Activated T-cell treated with anti-CD3 and anti-CD28 coated beads, Interleukin-2, amount 50 U/mL, for 4 hours (primary cell): ENCODE measurements at regions not wholly inside any gene's neighbourhood (a gene's known extent, or its start where the extent isn't known, plus 50 kb on each side); places are given as distances from the start of the nearest gene placed in this dataset.

Experiments
- ATAC-seq, 2 donors: fragments of 200-7000 bp; cut with Tn5 transposase; one replicate each; pipeline ENCODE4 v1.10.0; 2021
- DNase-seq: peaks from one replicate; pipeline ENCODE4 v3.0.0-alpha.2; 2020
- H3K27me3 Mint-ChIP-seq: one replicate; pipeline ENCODE4 v1.8.0; 2021; ENCODE audit warnings: low read depth, mixed read lengths
- H3K36me3 Mint-ChIP-seq: one replicate; pipeline ENCODE4 v1.8.0; 2022; ENCODE audit warnings: mixed read lengths; ENCODE audit not compliant: insufficient read depth
- H3K4me1 Mint-ChIP-seq: one replicate; pipeline ENCODE4 v1.8.0; 2021; ENCODE audit warnings: low read depth, mixed read lengths
- H3K4me3 Mint-ChIP-seq: one replicate; pipeline ENCODE4 v1.8.0; 2021; ENCODE audit warnings: mild to moderate bottlenecking, moderate library complexity, mixed read lengths
- H3K9me3 Mint-ChIP-seq: one replicate; pipeline ENCODE4 v1.8.0; 2021; ENCODE audit warnings: mixed read lengths

DNA sequence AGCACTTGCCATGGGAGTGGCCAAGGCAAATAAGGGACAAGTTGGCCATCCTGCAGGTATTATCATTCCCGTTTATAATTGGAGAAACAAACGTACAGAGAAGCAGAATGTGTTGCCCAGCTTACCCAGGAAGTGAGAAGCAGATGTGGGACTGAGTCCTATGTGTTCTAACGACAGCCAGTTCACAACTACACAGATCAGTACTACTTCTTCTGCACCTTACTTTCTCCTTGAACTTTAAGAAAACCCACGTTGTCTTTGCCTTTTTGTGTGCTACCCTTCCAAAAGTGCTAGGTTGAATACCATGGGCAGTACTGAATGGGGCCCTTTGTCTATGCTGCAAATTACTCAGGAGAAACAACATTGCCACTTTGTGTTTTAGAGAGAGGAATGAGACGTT is 62.8 kb upstream of the BLID start:
- no peak for ATAC-seq
- Mint-ChIP-seq H3K4me1 (no peaks in the 10 kb centered on the region), H3K9me3 (no peaks in the 10 kb centered on the region), H3K4me3 (no peak overlapping the region), H3K27me3 (no peaks in the 10 kb centered on the region), H3K36me3 (no peaks in the 10 kb centered on the region)
- no peak for DNase-seq

DNA sequence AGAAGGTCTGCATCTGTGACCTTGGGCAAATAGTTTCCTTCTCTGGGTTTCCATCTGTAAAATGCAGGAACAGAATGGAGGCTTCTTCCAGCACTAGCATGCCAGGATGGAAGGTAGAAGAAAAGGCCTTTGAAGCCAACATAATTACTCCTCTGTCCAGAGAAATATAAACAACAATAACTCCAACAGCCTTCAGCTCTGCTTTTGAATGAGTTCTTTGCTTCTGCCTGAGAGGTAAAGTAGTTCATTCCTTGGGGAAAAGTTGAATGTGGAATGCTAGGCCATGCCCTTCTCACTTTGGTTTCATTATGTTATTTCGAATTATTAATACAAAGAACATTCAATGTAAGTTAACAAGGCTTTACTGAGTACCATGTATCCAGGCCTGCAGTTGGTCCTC is 61.2 kb upstream of the BLID start:
- no peaks in the 10 kb centered on the region for H3K27me3 Mint-ChIP-seq
- DNase-seq: no peak
- no peak for ATAC-seq
- H3K4me1 Mint-ChIP-seq: no peaks in the 10 kb centered on the region
- no peaks in the 10 kb centered on the region for H3K9me3 Mint-ChIP-seq
- H3K36me3 Mint-ChIP-seq: no peaks in the 10 kb centered on the region
- H3K4me3 Mint-ChIP-seq: no peak overlapping the region

DNA sequence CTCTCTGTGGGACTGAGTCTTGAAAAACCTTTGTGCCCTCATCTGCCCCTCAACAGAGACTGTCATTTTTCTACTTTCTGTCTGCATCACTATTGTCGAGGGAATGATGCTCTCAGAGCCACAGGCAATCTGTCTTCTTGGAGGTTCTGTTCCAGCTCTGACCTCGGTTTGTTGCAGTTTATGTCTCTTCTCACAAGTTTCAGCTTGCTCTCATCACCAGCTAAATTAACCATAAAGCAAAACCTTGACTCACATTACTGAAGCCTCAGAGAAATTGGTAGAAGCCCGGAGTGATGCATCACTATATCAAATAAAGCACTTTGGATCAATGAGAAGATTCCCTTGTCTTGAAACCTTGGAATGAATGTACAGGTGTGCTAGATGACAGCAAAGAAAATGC is 60.6 kb upstream of the BLID start:
- ATAC-seq: no peak
- no peaks in the 10 kb centered on the region for H3K27me3 Mint-ChIP-seq
- no peaks in the 10 kb centered on the region for H3K4me1 Mint-ChIP-seq
- H3K4me3 Mint-ChIP-seq: no peak overlapping the region
- no peaks in the 10 kb centered on the region for H3K9me3 Mint-ChIP-seq
- no peaks in the 10 kb centered on the region for H3K36me3 Mint-ChIP-seq
- no peak for DNase-seq

DNA sequence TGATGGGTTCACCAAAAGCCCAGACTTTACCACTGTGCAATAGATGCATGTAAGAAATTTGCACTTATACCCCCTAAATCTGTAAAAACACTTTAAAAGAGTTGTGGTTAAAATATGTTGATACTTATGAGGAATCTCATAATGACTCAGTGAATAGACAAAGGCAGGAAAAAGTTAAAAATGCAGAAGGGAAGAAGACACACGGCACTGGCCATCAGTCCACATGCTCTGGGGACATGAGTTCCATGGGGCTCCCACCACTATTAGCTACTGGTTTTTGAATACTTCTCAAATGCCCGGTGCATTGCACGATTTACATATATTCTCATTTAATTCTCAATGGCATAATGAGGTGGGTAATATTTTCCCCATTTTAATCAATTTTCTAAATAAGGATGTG is 59.3 kb upstream of the BLID start:
- no peaks in the 10 kb centered on the region for H3K36me3 Mint-ChIP-seq
- no peaks in the 10 kb centered on the region for H3K4me1 Mint-ChIP-seq
- ATAC-seq: no peak
- peaks cover 2% of the 10 kb centered on the region for H3K27me3 Mint-ChIP-seq
- no peaks in the 10 kb centered on the region for H3K9me3 Mint-ChIP-seq
- no peak for DNase-seq
- H3K4me3 Mint-ChIP-seq: no peak overlapping the region

DNA sequence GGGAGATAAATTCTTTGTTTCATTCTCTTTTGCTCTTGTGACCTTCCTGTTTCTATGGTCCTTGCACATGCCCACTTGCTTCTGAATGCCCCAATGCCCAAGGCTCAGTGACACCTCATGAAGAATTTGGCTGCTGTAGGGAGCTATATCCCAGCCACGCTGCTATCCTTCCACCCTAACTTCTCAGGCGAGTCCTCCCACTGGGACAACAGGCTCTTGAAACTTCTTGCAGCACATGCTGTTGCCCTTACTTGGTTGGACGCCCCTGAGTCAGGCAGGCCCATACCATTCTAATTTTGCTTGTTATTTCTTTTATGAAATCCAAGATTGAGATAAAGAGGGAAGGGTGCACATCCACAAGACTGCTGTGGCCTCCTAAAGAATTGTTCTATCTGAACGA is 57.6 kb upstream of the BLID start:
- no peak for DNase-seq
- peaks cover 2% of the 10 kb centered on the region for H3K27me3 Mint-ChIP-seq
- no peaks in the 10 kb centered on the region for H3K36me3 Mint-ChIP-seq
- no peaks in the 10 kb centered on the region for H3K9me3 Mint-ChIP-seq
- H3K4me1 Mint-ChIP-seq: no peaks in the 10 kb centered on the region
- no peak overlapping the region for H3K4me3 Mint-ChIP-seq
- ATAC-seq: no peak

DNA sequence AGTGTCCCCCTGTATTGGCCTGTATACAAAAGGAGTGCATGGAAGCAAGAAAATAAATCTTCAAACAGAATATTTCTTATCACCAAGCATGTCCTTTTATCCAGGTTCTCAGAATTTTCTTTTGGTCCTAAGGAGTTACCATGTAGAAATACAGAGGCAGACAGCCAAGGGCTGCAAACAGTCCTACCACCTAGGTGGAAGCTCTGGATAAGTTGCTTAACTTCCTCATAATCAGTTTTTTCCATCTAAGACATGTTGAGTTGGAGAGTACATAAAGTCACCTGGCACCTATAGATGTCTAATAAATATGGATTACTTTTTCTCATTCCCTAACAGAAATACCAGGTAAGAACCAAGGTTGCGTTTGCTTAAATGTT is 57.0 kb upstream of the BLID start:
- Mint-ChIP-seq H3K4me3 (no peak overlapping the region), H3K27me3 (peaks cover 2% of the 10 kb centered on the region), H3K9me3 (no peaks in the 10 kb centered on the region), H3K4me1 (no peaks in the 10 kb centered on the region), H3K36me3 (no peaks in the 10 kb centered on the region)
- DNase-seq (no peak), ATAC-seq (no peak)

DNA sequence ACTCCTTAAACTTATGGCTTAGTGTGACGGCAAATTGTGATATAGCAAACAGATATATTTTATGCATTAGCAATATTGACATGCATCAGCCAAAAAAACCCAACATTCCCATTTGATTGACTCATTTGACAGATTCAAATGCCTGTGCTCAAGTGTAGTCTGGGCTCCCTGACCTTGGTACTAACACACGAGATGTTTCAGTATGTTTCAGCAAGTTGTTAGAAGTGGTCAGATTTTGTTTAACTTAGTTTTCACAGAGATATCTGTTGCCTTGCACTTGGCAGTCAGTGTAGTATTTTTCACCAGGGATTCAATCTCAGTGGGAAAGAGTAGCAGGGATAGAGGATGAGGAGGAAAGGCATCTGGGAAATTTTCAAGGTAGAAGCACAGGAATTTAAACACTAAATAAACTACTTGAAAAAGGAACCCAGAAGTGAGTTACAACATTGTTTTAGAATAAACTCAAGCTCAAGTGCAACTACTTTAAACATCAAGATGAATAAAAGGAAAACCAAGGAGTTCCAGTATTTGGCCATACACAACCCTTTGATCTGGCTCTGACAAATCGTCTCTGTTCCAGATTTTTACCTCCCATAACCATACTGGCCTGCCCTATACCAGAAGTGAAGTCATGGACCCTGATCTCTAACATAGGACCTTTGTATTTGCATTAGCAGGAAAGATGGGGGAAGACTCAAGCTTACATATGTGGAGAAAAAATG is 56.5 kb upstream of the BLID start:
- no peaks in the 10 kb centered on the region for H3K4me1 Mint-ChIP-seq
- H3K36me3 Mint-ChIP-seq: no peaks in the 10 kb centered on the region
- H3K4me3 Mint-ChIP-seq: no peak overlapping the region
- DNase-seq (no peak), ATAC-seq (no peak)
- no peaks in the 10 kb centered on the region for H3K9me3 Mint-ChIP-seq
- H3K27me3 Mint-ChIP-seq: peaks cover 2% of the 10 kb centered on the region

DNA sequence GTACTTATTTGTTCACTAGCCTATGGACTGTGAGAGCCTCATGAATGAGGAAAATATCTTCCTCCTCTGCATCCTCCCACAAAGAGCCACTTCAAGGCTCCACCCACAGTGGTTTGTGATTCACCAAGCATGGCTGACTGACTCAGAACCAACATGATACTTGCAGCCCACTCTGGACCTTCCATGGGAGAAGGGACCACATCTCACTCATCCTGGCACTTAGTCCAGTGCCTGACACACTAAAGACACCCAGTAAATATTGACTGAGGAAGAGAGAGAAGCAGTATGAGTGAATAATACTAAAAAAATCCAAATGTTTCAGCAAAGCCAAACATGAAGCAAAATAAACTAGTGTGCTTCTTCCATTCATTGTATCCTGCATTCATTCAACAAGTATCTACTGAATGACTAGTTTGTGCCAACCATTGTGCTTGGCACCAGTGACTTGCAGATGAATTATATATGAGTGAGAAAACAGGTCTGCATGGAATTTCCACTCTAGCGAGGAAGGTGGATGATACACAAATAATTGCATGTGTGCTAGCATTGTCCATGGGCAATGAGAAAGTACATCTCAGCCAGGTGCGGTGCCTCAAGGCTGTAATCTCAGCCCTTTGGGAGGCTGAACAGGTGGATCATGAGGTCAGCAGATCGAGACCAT is 54.9 kb upstream of the BLID start:
- Mint-ChIP-seq H3K4me3 (no peak overlapping the region), H3K9me3 (no peaks in the 10 kb centered on the region)
- no peak for ATAC-seq

DNA sequence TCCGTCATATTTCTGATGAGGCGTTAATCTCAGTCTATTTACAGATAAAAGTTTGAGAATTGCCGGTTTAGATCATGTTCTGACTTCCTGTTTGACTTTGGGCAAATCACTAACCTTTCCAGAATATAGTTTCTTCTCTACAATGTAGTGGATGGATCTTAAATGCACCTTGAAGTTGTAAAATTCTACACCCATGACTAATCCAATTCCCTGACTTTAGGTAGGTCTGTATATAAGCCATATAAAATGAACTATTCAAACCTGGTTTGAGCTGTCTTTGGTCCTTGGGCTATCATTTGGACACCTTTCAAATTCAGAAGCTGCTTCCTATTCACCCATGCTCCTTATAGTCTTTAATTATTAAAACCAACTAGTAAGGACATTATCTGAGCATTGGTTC is 52.2 kb upstream of the BLID start:
- DNase-seq (no peak), ATAC-seq (no peak)
- no peak overlapping the region for H3K4me3 Mint-ChIP-seq
- no peaks in the 10 kb centered on the region for H3K4me1 Mint-ChIP-seq
- no peaks in the 10 kb centered on the region for H3K36me3 Mint-ChIP-seq
- no peaks in the 10 kb centered on the region for H3K9me3 Mint-ChIP-seq
- peaks cover 2% of the 10 kb centered on the region for H3K27me3 Mint-ChIP-seq

More for the DNA sequence above, 54.9 kb upstream of the BLID start:
- H3K4me1 Mint-ChIP-seq: no peaks in the 10 kb centered on the region
- peaks cover 2% of the 10 kb centered on the region for H3K27me3 Mint-ChIP-seq
- no peak for DNase-seq
- H3K36me3 Mint-ChIP-seq: no peaks in the 10 kb centered on the region

DNA sequence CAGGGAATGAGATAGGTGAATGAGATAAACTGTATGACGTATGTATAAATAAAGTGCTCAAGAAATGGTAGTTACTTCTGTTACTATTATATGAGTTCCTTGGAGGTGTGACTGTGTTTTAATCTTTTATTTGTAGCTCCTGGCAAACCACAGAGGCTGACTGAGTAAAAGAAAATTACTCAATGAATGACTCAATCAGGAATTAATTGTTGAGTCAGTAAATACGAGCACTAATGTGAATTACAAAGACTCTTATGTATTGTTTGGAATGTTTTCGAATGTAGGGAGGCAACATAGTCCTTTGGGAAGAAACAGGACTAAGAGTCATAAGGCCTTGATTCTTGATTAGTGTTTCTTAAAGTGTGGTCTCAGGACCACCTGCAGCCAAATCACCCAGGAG is 51.1 kb upstream of the BLID start:
- Mint-ChIP-seq H3K27me3 (peaks cover 2% of the 10 kb centered on the region), H3K9me3 (no peaks in the 10 kb centered on the region), H3K36me3 (no peaks in the 10 kb centered on the region), H3K4me1 (no peaks in the 10 kb centered on the region), H3K4me3 (no peak overlapping the region)
- DNase-seq (no peak), ATAC-seq (no peak)

DNA sequence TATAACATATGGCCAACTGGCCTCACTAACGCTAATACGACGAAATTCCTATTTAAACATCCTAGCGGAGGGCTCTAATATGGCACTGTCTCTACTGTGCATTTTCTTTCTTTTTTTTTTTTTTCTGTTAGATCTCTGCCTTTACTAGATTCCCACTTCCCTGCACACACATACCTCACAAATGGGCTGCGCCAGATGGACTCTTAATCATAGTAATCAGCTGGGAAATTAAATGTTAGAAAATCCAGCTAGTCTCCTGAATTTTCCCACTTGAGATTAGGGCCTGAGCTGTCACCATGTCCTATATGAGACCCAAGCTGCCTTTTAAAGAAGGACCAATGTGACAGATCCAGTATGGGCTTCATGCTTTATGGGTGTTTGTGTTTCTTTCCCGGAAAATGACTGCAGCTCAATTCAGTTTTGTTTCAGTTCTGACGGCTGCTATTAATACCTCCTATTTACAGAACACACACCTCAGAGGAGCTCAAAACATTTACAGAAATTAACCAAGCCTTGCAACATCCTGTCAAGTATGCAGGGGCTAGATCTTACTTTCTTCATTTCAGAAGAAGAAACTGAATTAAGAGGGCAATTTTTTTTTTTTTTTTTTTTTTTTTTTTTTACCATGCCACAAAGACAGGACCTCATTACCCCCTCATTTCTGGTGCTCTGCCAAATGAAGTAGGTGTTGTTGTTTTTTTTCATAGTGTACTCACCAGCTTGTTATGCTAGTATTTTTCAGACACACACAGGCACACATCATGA is 49.8 kb upstream of the BLID start:
- Mint-ChIP-seq H3K4me1 (no peaks in the 10 kb centered on the region), H3K9me3 (no peaks in the 10 kb centered on the region), H3K4me3 (no peak overlapping the region), H3K36me3 (no peaks in the 10 kb centered on the region), H3K27me3 (peaks cover 1% of the 10 kb centered on the region)
- no peak for ATAC-seq
- no peak for DNase-seq
